Activated CD4-positive, alpha-beta T cell treated with anti-CD3 and anti-CD28 coated beads, Interleukin-2, amount 50 U/mL, for 48 hours (primary cell): ENCODE measurements at regions not wholly inside any gene's neighbourhood (a gene's known extent, or its start where the extent isn't known, plus 50 kb on each side); places are given as distances from the start of the nearest gene placed in this dataset.
"Not testable (repeated sequence)": the region's sequence is repeated elsewhere in the genome, so short reads cannot be mapped to it uniquely, and the experiment has no call there.

Experiments
- DNase-seq, 2 experiments: peaks; one replicate each; pipeline ENCODE4 v3.0.0-alpha.2; 2020

GRCh38 chr4:43457866-43458265 is 565.4 kb downstream of the GRXCR1 start:
- no peak for DNase-seq

GRCh38 chr4:43458293-43458692 is 565.8 kb downstream of the GRXCR1 start:
- DNase-seq: no peak

GRCh38 chr4:43471950-43472349 is 579.4 kb downstream of the GRXCR1 start:
- no peak for DNase-seq

- no peak for DNase-seq
These were observed 589.0 kb downstream of the GRXCR1 start for GRCh38 chr4:43481526-43481925.

GRCh38 chr4:43485196-43485595 is 592.7 kb downstream of the GRXCR1 start:
- no peak for DNase-seq

GRCh38 chr4:43496188-43496587 is 603.7 kb downstream of the GRXCR1 start:
- no peak for DNase-seq

- no peak for DNase-seq
These were observed 604.1 kb downstream of the GRXCR1 start for GRCh38 chr4:43496602-43497001.

- DNase-seq: not testable (repeated sequence)
These were observed 613.3 kb downstream of the GRXCR1 start for GRCh38 chr4:43505823-43506222.

GRCh38 chr4:43512253-43512652 is 619.7 kb downstream of the GRXCR1 start:
- no peak for DNase-seq

GRCh38 chr4:43525646-43526045 is 633.1 kb downstream of the GRXCR1 start:
- DNase-seq: no peak

- DNase-seq: no peak
These were observed 655.0 kb downstream of the GRXCR1 start for GRCh38 chr4:43547561-43547960.

GRCh38 chr4:43550981-43551627 is 658.6 kb downstream of the GRXCR1 start:
- no peak for DNase-seq

- DNase-seq: no peak
These were observed 663.7 kb downstream of the GRXCR1 start for GRCh38 chr4:43556262-43556661.

- DNase-seq: no peak
These were observed 667.5 kb downstream of the GRXCR1 start for GRCh38 chr4:43560047-43560446.

- no peak for DNase-seq
These were observed 671.6 kb downstream of the GRXCR1 start for GRCh38 chr4:43564107-43564506.

- no peak for DNase-seq
These were observed 672.1 kb downstream of the GRXCR1 start for GRCh38 chr4:43564591-43564990.

- no peak for DNase-seq
These were observed 675.1 kb downstream of the GRXCR1 start for GRCh38 chr4:43567644-43568043.

GRCh38 chr4:43586813-43587212 is 694.3 kb downstream of the GRXCR1 start:
- no peak for DNase-seq

- DNase-seq: no peak
These were observed 695.2 kb downstream of the GRXCR1 start for GRCh38 chr4:43587758-43588157.

- DNase-seq: no peak
These were observed 714.9 kb downstream of the GRXCR1 start for GRCh38 chr4:43607400-43607799.

- DNase-seq: no peak
These were observed 715.4 kb downstream of the GRXCR1 start for GRCh38 chr4:43607827-43608461.

GRCh38 chr4:43619219-43619618 is 726.7 kb downstream of the GRXCR1 start:
- DNase-seq: no peak

- not testable (repeated sequence) for DNase-seq
These were observed 745.4 kb downstream of the GRXCR1 start for GRCh38 chr4:43637893-43638292.

GRCh38 chr4:43651991-43652390 is 759.5 kb downstream of the GRXCR1 start:
- no peak for DNase-seq

GRCh38 chr4:43659547-43659946 is 767.0 kb downstream of the GRXCR1 start:
- not testable (repeated sequence) for DNase-seq
